GM19351 (cell line): ENCODE measurements at regions not wholly inside any gene's neighbourhood (a gene's known extent, or its start where the extent isn't known, plus 50 kb on each side); places are given as distances from the start of the nearest gene placed in this dataset.
A peak's percentile ranks its signal among the peaks of the same experiment; 100 is the strongest.
"Not testable (repeated sequence)": the region's sequence is repeated elsewhere in the genome, so short reads cannot be mapped to it uniquely, and the experiment has no call there.

Source experiments
- ATAC-seq: cut with Tn5 transposase; IDR thresholded peaks from one replicate; pipeline ENCODE4 v1.9.1; 2021; ENCODE audit warnings: mild to moderate bottlenecking, moderate library complexity; ENCODE audit not compliant: unreplicated experiment

DNA sequence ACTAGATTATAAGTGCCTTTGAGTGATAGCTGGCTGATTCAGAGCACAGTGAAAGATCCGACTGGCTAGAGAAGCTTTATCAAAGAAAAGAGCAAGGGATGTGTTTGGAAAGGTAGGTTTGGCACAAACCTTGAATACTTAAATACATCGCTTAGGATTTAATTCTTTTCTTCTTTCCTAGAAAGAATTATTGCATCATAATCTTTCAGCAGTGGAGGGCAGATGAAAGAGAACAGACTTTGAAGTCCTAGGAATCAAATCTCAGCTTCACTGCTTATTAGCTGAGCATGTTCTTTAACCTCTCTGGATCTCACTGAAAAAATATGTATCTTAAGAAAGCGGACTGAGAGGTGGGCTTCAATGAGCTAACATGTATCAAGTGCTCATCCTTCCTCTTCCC lies 122.8 kb downstream of the ZNF365 start:
- ATAC-seq = no peak

DNA sequence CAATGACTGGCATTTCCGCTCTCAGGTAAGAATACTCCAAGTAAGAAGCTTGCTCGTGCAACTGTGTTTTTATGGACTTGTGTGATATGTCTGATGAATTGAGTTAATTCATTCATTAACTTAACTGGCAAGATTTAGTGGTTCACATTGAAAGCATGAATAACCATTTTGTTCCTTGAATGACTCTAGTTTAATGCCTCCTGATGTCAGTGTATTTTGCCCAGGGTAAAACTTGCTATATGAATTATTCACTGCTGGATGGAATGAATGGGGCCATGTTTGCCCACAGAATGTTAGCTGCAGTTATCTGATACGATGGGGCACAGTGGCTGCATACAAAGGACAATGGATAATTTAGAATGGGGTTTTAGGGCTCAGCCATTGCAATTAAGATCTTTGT lies 124.1 kb downstream of the ZNF365 start:
- no peak for ATAC-seq

DNA sequence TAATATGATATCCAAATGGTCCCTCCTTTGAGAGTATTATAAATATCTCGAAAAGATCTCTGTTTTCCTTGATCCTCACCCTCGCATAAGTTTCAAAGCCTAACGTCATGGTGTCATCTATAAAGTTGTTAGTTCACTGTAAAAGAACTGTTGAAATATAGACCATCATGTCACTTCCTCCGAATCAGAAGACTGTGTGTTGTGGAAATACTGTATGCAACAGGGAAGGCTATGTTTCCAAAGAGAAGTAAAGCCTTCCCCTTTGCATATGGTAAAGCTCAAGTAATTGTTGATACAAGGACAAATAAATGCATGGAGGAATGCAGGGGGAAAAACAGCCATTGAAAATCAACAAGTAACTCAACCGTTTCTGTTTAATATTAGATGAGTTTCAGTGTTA lies 125.9 kb downstream of the ZNF365 start:
- ATAC-seq = not testable (repeated sequence)

DNA sequence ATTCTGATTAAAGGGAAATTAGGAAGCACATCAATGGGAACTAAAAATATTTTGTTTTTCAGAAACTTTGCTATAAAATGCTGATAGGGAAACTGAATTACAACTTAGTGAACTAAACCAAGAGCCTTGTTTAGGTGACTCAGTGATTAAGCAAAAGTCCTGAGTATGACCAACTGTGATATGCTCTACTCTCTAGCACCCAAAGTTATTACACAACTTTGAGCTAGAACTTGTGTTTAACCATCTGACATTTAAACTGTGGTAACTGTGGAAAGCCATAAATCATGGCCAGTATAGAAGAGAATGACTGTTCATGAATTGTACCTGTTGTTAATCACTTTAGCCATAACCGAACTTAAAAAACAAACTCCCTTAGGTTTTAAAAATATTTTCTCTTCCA lies 127.4 kb downstream of the ZNF365 start:
- ATAC-seq = no peak

DNA sequence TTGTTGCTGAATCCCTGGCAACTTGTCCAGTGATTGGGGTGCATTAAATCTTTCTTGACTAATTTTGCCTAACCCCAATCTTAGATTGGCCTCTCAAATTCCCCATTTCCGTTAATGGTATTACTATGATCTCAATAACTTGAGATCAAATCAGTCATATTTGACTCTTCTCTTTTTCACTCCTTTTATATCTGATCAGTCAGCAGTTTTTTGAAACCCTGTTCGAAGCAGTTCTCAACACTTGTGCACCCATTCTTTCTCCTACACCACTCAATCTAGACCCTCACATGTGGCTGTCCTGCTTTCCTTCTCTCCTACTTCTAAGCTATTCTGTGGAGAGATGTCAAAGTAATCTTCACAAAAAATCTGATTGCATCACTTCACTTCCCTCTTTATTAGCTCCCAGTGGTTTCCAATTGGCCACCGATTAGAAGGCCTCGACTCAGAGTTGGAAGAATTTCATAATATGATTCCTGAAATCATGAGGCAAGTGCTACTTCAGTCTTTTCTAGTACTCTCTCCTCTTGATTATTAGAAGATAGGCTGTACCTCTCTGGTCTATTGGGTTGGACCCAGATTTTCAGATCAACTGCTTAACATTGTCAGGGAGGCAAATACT lies 128.9 kb downstream of the ZNF365 start:
- no peak for ATAC-seq

DNA sequence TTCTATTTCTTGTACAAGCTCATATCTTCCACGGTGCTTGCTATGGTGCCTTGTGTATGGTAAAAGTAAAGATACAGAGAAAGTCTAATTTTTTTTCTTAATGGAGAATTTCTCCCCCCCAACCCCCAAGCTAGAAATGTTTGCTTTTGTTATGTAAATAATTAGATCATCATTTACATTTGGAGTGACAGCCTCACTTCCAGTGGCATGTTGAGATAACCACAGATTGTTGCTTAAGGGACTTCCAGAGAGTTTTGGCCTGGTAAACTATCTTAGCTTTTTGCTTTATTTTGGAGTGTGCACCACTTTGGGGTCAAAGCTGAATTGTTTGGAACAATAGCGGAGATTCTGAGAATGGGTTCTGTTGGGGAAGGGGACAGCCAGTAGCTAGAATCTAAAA lies 129.7 kb downstream of the ZNF365 start:
- no peak for ATAC-seq

DNA sequence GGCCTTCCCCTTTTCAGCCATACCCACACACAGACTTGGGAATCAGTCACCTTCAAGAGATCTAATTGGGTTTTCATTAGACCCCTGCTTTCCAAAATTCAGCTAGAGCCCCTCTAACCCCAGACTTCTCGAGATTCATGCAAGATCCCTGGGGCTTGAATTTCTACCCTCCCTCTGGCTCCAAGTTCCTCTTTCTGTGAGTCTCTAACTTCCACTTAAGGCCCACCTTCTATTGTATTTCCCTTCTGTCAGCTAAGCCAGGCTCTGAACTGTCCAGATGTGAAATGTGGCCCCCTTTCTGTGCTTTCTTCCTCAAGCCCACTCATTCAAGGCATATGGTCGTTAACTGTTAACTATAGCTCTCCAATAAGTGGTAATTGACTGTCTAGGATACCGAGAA lies 132.2 kb downstream of the ZNF365 start:
- ATAC-seq = no peak

DNA sequence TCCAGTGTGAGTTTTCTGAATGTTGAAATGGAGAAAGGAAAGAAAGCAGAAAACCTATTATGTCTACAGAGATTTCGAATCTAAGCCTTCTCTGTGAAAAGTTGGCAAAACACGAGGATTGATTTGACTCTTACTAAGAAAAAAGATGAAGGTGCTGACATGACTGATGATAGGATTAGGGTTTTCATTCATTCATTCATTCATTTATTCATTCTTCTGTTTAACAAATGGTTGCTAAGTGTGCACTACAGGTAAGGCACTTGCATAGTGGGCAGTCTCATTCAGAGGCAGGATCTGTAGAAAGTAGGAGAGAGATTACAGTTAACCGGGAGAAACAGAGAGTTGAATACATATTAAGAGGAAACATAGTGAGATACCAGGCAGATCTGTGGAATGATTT lies 137.1 kb downstream of the ZNF365 start:
- ATAC-seq = peak; percentile 22

DNA sequence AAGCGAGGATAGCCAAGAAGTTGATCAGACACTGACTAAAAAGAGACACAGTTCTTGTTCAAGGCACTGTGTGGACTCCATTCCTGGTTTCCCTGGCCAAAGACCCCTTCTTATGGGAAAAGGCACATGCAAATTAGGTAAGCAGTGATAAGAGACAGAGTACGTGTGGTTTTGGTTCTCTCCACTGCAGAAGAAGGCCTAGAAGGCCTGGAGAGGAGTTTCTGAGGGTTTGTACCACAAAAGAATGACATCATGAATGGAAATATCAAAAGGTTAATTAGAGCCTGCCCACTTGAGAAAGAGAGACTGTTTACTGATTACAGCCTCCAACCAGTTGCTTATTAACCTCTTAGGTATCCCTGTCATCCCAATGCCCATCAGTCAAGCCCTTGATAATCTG lies 137.5 kb downstream of the ZNF365 start:
- ATAC-seq = peak; percentile 97

DNA sequence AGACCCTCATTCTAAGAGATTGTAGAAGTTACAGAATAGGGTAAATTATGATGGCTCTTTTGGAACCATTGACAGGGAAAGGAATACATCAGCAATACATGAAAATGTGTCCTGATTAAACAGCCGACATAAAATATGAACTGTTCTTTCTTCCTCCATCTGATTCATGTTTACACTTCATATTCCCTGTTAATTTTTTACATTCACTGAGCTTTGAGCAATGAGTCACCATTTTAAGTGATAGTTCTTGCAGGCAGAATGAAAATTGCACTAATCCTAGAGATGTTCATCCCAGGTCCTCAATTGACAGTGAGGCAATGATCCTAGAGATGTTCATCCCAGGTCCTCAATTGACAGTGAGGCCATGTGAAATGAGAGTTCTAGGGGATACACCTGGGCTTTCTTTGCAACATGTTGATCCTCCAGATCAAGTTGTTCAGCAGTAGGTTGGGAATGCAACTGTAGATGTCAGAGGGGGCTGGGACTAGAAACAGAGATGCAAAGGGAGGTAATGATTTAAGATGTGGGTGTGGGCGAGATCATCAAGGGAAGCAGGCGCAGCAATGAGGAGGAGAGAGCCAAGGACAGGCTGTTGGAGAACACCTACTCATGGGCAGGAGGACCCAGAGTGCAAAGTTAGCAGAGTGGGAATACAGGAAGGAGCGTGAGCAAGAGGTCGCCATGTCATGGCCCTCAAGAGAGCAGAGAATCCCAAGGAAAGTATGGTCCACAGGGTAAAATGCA lies 138.7 kb downstream of the ZNF365 start:
- ATAC-seq = no peak

DNA sequence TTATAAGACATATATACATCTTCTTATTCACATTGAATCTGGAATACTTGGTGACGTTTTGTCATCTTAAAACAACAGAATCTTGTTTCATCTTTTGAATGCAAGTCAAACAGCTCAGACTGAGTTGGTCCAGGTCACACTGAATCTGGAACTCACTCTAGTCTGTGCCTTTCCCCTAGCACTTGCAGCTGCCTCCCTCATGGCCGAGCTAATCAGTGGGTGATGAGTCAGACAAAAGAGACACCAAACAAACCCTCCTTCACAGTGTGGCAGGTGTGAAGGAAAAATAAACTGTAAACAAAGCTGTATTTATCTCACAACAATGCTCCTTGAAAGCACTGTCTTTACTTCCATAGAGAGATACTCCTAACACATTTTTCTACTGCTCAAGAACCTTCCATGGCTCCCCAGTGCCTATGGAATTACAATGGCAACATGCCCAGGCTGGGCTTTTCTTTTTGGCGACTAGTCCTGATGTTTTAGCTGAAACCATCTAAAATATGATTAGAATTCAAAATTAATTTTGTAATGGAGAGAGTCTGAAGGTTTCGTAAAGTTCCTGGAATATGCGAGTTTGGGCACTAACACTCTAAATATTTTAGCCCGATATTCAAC lies 140.0 kb downstream of the ZNF365 start:
- ATAC-seq = no peak

DNA sequence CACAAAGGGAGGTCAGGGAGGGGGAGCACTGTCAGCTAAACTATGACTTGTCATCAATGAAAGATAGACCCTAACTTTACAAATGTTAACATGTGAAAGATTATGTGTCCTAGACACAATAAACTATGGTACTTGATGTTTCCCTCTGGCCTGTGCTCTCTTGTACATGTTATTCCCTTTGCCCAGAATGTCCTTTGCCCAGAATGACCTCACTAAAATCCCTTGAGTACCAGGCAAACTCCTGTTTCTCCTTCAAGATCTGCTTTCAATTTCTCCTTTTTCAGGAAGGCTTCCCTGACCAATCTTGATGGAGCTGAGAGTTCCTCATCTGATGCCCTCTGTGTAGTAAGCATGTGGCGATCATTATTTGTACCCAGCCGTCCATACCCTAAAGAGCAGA lies 143.1 kb downstream of the ZNF365 start:
- ATAC-seq = no peak

DNA sequence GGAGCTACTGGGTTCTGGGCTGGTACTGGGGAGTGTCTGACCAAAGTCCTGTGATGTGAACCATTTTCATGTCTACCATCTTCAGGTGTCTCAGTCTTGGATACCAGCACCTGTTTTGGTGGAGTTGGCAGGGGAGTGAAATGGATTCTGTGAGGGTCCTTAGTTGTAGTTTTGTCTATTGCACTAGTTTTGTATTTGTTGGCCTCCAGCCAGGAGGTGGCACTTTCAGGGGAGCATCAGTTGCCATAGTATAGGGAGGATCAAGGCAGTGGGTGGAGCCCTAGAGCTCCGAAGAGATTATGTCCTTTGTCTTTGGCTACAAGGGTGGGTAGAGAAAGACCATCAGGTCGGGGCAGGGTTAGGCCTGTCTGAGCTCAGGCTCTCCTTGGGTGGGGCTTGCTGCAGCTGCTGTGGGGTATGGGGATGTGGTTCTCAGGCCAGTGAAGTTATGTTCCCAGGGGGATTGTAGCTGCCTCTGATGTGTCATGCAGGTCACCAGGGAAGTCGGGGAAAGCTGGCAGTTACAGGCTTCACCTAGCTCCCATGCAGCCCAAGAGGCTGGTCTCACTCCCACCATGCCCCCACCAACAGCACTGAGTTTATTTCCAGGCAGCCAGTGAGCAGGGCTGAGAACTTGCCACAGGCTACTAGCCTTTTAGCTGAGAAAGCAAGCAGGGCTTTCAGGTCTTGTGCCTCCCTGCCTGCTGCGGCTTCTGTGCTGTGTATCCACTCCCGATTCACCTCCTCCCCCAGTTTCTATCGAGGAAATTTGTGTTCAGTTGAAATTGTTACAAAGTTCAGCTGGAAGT lies 153.1 kb downstream of the ZNF365 start:
- ATAC-seq = peak; percentile 44

DNA sequence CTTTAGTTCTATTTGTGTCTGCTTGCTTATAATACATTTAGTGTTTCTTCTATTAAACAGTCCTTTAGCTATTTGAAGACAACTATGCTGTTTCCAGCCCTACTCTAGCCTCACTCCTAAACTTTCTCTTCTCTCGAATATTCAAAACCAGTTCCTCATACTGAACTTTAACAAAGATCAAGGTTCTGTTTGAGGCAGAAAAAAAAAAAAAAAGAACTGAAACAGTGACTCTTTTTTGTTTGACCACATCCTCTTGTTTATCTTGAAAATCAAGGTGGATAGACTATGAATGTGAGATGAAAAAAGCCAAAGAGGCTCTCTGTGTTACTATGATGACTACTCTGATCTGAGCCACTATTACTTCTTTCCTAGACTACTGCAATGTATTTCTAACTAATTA lies 154.3 kb downstream of the ZNF365 start:
- ATAC-seq = peak; percentile 93

DNA sequence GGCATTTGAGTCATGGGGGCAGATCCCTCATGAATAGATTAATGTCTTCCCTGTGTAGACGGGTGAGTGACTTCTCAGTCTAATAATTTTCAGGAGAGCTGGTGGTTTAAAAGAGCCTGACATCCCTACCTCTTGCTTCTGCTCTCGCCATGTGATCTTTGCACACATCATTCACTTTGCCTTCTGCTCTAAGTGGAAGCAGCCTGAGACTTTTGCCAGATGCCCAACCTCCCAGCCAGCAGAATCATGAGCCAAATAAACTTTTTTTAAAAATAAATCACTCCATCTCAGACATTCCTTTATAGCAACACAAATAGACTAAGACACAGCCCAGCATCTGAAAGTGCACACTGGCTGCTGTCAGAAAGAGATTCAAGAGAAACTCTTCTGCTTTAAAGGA lies 155.2 kb downstream of the ZNF365 start:
- no peak for ATAC-seq

DNA sequence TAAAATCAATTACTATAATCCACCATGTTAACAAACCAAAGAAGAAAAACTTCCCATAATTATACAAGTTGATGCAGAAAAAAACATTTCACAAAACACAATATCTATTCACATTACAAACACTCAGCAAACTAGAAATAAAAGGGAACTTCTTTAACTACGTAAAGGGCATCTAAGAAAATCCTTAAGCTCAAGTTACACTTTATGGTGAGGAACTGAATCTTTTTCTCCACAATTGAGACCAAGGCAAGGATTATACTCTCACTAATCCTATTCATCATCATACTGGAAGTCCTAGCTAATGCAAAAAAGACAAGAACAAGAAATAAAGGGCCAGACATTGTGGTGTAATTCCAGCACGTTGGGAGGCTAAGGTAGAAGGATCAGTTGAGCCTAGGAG lies 159.9 kb downstream of the ZNF365 start:
- no peak for ATAC-seq

DNA sequence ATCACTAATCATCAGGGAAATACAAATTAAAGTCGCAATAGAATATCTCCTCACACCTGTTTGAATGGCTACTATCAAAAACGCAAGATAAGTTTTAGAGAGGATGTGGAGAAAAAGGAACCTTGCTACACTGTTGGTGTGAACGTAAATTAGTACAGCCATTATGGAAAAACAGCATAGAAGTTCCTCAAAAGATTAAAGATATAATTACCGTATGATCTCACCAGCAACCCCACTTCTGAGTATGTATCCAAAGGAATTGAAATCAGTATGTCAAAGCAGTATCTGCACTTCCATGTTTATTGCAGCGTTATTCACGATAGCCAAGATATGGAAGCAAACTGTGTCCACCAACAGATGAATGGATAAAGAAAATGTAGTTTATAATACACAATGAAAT lies 164.4 kb downstream of the ZNF365 start:
- no peak for ATAC-seq

DNA sequence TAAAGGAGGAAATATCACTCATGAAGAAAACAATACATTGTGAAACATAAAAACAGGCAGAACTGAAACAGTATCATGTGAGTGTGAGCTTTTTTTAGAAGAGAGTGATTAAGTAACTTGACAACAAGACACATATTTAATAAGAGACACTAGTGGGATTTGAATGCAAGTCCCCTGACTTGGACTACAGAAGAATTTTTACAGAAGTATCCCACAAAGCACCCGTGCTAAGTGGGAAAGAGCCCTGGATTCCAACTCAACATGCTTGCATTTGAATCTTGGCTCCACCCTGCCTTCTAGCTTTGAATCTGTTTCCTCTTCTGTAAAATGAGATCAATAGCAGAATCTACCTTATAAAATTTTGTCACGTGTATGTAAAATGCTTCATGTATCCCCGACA lies 166.2 kb downstream of the ZNF365 start:
- ATAC-seq = peak; percentile 71

DNA sequence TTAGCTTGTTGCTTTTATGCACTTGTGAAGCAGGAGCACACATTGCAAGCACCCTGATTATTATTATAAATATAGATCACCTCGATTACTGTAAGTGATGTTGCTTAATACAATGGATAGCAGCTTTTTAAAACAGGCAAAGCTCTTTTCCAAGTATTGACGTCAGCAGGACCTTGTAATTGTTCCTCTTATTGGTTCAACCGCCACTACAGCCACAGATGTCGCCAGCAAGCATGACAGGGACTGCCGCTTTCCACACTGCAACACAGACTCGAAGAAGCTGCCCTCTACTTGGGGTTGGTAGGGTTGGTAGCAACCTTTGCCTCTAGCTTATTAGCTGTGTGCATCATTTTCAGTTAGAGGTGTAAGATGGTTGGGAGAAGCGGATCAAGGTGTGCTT lies 167.6 kb downstream of the ZNF365 start:
- ATAC-seq = no peak

DNA sequence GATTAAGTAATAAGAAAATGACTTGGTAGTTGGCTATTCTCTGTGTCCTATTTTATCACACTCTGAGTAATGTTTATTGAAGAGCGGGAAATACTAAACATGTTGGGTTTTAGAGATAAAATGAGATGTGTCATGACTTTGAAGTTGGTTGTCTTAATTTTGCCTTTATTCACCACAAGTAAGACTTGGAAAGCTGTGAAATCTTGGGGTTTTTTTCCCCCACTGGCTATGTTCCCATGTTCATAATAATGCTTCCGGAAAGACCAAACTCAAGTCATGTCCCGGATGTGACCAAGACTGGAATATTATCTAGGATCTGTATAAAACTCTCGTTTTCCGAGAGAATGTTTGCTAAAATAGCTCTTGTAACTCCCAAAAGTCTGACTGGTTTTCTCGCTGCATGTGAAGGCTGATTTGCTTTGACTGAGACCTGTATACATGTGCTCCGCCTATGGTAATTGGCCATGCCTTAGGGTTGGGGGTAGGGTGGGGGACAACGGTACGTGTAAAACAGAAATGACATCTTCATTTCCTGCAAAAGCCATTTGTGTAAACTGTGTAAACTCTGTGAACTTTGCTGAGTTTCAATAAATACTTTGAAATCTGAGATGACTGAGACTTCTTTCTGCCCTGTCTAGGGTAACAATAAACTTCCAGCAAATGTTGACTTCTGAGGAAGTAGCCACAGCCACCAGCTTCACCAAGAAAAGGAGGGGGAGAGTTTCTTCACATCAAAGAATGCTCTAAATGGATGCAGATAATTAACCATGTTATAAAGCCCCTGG lies 169.6 kb downstream of the ZNF365 start:
- ATAC-seq = no peak
